Right lobe of liver (tissue), 4 donors: ENCODE measurements at regions not wholly inside any gene's neighbourhood (a gene's known extent, or its start where the extent isn't known, plus 50 kb on each side); places are given as distances from the start of the nearest gene placed in this dataset.

Experiments used
- CTCF ChIP-seq, 4 donors: fragments of 200-600 bp in 3 of 4; fragments of 450-650 bp in 1 of 4; IDR thresholded peaks; one replicate each; pipeline versions ENCODE4 v1.5.1 to v1.8.0; 2016 to 2022; ENCODE audit warnings: antibody characterized with exemption in 4 of 4, mild to moderate bottlenecking in 2 of 4
- POLR2A ChIP-seq: fragments of 450-650 bp; IDR thresholded peaks from one replicate; pipeline ENCODE4 v1.6.1; 2017; ENCODE audit warnings: antibody characterized with exemption, mild to moderate bottlenecking
- donor health status: DM: no; HTN: no; CAD: no.
- donor health status: DM: no; HTN: no; CAD: no.
- donor health status: DM: no; HTN: yes; CAD: no.

GRCh38 chr11:121741761-121742361 lies 289.1 kb upstream of the SORL1-AS1 start:
- TF ChIP-seq CTCF (IDR thresholded peaks at IDR 0.05) (no peak), POLR2A (no peak)
